SH-SY5Y (cell line): ENCODE measurements at regions not wholly inside any gene's neighbourhood (a gene's known extent, or its start where the extent isn't known, plus 50 kb on each side); places are given as distances from the start of the nearest gene placed in this dataset.

ENCODE experiments used
- GATA2 ChIP-seq: IDR thresholded peaks from 2 replicates; pipeline ENCODE4 v1.6.1; 2011; ENCODE audit warnings: mild to moderate bottlenecking, low read depth, low read length
- GATA3 ChIP-seq: IDR thresholded peaks from 2 replicates; pipeline ENCODE4 v1.6.1; 2011; ENCODE audit warnings: low read depth, mild to moderate bottlenecking, low read length, moderate library complexity

DNA sequence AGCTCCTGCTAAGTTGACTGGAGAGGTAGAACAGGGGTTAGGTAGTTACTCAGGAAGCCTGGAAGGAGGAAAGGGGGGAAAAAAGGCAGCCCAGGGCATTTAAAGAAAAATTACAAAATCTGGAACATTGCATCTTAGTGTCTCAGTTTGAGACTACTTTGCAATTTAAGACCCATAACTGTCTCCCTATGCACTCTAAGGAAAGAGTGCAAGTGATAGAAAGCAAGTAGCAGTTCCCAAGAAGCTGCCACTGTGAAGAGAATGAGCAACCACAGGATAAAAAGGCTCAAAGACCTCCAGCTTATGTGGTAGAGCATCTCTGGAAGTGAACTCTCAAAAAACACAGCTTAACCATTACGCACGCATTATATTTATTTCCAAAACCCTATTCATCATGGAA, 141.8 kb downstream of the SLCO4C1 start:
- no peak for TF ChIP-seq GATA3
- TF ChIP-seq GATA2, result no peak

GRCh38 chr5:102153003-102153759, 142.9 kb downstream of the SLCO4C1 start:
- peak; percentile 81 for TF ChIP-seq GATA2
- peak; percentile 60 for TF ChIP-seq GATA3

DNA sequence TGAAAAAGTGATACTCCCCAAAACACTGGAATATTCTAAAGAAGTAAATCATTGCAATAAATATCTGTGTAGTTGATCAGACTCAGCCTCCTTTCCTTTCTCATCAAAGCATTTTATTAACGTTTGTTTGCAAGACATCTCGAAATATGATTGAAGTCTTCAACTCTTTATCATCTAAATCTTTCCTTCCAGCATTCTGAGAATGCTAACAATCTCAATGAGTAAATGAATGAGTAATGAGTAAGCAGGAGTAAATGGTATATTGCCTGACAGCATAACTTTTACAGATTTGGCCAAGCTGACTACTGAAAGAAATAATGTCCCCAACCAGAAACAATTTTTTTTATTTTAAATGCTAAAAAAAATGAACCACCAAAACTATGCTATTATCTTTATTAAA, 157.1 kb downstream of the SLCO4C1 start:
- TF ChIP-seq GATA3 (no peak), GATA2 (no peak)

DNA sequence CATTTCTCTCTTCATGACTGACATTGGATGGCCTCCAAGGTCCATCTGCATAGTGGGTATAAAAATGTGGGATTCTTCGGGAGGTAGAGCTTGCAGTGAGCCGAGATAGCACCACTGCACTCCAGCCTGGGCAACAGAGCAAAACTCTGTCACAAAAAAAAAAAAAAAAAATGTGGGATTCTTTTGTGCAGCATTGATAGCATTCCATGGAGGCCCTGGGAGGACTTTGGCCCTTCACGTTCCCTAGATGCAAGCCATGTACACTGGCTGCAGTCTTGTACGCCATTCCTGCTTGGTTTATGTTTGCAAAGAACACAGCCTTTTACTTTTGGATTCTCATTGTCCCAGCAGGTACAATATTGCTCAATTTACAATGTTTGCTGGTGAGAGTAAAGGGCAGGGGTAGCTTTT, 157.8 kb downstream of the SLCO4C1 start:
- no peak for TF ChIP-seq GATA3
- no peak for TF ChIP-seq GATA2

DNA sequence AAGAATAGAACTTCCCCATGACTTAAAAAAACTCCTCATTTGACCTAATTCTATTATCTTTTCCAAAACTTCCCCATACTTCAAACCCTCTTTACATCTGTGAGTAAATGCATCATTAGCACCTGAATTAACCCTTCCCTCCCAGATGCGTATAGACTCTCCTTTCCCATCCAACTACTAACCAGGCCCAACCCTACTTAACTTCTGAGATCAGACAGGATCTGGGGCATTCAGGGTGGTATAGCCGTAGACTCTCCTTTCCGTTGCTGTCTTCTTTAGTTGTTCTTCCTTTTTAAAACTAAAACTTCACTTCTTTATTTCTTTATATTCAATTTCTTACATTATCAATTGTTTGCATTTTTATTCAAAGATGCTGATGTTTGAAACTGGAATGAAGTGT, 165.2 kb downstream of the SLCO4C1 start:
- no peak for TF ChIP-seq GATA2
- TF ChIP-seq GATA3, result no peak

DNA sequence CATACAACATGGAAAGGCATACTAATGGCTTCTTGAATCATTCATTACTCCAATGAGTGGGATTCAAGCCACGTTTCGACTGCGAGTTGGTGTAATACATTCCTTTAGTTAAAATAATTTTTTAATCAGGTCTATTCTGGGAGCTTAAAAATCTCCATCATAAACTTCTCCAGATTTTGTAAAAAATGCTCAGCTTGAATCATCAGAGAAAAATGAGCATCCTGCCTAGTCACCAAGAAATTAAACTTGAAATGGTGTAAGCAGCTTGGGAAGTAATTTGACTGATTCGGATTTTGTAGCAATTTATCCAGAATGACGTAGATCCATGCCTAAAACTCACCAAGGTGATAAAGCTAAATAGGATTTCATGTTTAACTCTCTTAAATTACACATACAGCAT, 165.7 kb downstream of the SLCO4C1 start:
- TF ChIP-seq GATA2, result no peak
- TF ChIP-seq GATA3, result no peak

GRCh38 chr5:102119252-102119651, 176.8 kb downstream of the SLCO4C1 start:
- no peak for TF ChIP-seq GATA3
- no peak for TF ChIP-seq GATA2

DNA sequence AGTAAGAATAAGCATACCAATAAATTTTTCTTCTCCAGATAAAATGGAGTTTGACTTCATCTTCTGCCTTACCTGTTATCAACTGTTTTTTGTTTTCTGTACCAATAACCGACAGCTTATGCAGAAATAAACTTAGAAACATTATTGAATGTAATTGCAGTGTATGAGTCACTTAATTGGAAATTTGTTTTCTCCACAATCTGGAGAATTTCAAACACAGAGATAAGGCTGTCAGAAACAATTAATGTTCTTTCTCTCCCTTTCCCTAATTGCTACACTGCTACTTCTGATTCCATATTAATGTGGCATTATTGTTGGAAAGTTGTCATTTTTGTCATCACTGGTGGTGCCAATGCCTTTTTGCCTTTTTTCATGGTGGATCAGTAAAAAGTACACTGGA, 180.3 kb downstream of the SLCO4C1 start:
- TF ChIP-seq GATA2 (peak; percentile 53; the same call in 1 of the 2 replicates), GATA3 (peak; percentile 58)

DNA sequence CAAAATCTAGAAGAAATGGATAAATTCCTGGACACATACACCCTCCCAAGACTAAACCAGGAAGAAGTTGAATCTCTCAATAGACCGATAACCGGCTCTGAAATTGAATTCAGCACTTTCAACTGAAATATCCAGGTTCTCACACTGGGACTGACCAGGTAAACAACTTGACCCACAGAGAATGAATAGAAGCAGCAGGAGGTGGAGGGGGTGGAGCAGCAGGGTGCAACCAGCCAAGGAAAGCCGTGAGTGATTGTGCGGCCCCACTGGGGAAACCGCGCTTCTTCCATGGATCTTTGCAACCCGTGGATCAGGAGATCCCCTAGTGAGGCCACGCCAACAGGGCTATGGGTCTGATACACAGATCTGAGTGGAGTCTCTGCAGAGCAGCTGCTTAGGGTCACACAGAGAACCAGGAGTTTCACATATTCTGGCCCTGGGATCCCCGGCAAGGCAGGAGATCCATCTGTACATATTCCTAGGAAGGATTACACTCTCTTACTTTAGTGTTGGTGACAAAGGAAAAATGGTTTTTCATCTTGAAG, 181.5 kb downstream of the SLCO4C1 start:
- TF ChIP-seq GATA3 (no peak), GATA2 (no peak)

- no peak for TF ChIP-seq GATA2
- no peak for TF ChIP-seq GATA3
Observed at GRCh38 chr5:102107865-102108264, 188.2 kb downstream of the SLCO4C1 start.

DNA sequence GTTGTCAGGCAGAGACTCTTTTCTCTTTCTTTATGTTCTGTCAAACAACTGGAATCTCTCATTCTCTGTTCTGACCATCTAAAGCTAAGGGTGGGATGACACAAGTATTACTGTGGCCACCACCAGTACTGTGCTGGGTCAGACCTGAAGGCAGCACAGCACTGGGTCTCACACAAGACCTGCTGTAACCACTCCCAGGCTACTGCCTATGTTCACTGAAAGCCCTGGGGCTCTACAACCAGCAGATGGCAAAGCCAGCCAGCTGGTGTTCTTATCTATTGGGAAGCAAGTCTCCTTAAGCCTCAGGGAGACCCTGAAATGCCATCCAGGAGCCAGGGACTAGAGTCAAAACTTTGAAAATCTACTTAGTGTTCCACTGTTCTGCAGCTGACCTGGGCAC, 189.5 kb downstream of the SLCO4C1 start:
- TF ChIP-seq GATA2, result no peak

DNA sequence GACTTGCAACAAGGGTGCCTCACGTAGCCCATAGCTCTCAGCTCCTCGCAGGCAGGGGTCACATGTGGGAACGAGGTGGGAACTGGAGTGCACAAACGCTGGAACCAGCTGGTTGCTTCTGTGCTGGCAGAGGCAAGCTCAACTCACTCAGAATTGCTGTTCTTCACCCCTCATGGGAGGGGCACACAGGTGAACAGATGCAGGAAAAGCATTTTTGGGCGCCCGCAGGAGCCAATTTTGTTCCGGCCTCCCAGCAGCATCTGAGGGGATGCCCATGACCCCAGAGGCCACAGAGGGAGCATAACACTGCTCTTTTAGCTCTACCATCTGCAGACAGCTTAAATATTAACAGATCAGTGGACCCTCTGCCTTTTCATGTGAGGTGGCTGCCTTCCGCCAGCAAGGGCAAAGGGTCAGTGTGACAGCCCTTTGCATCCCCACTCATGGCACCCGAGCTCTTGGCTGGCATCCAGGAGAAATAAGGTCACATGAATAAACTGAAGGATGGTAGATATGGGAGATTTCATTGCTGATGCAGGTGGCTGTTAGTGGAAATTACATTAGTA, 196.2 kb downstream of the SLCO4C1 start:
- TF ChIP-seq GATA3 (no peak), GATA2 (no peak)

DNA sequence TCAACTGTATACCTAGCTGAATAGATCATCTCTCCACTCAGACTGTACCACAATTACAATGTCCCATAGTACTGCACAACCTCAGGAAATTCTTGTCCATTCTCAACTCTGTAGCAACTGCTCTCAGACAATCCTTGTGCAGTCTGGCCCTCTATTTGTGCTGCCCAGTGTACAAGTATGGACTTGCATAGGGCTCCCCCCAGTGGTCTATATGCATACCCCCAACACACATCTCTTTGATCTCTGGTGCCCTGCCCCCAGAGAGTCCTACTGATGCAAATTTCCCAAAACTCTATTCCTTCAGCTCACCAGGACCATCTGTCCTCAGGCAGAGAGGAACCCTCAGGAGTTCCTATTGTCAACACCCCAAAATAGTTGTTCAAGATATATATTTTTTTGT, 205.3 kb downstream of the SLCO4C1 start:
- no peak for TF ChIP-seq GATA3
- TF ChIP-seq GATA2, result no peak

DNA sequence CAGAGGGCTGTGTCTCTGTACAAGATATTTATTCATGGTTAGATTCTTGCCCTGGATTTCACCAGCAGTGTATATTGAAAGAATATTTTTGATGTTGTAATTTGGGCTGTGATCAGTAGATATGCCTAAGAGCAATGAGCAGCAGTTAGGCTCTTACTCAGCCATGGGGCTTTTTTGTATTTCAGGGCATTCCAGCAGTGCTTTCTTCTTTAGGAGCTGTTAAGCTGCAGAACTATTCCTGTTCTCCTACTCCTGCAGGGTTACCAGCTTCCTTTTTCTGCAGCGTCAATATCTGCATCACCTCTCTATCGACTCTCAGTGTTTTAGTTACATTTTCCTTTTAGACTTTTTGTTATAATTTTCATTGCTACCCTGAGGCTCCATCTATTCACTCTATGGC, 206.2 kb downstream of the SLCO4C1 start:
- TF ChIP-seq GATA3 (no peak), GATA2 (no peak)

GRCh38 chr5:102087906-102088305, 208.2 kb downstream of the SLCO4C1 start:
- TF ChIP-seq GATA3 (no peak), GATA2 (no peak)

DNA sequence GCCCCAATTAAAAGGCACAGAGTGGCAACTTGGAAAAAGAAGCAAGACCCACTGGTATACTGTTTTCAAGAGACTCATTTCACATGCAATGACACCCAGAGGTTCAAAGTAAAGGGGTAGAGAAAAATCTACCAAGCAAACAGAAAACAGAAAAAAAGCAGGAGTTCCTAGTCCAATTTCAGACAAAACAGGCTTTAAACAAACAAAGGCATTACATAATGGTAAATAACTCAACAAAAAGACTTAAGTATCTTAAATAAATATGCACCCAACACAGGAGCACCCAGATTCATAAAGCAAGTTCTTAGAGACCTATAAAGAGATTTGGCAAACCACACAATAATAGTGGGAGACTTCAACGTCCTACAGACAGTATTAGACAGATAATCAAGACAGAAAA, 215.8 kb downstream of the SLCO4C1 start:
- no peak for TF ChIP-seq GATA2
- TF ChIP-seq GATA3, result no peak
